Smooth muscle cell (in vitro differentiated cells): ENCODE measurements at regions not wholly inside any gene's neighbourhood (a gene's known extent, or its start where the extent isn't known, plus 50 kb on each side); places are given as distances from the start of the nearest gene placed in this dataset.

Experiments
- DNase-seq: peaks from one replicate; lab custom pipeline; 2025; ENCODE audit not compliant: unreplicated experiment; lab: John Stamatoyannopoulos, UW
- H2AFZ ChIP-seq: fragments of 200-600 bp; sonication (generic); 2 replicates; pipeline ENCODE4 v1.6.0; 2016; ENCODE audit warnings: antibody characterized with exemption, low read depth, mild to moderate bottlenecking
- H3F3A ChIP-seq: fragments of 200-600 bp; sonication (generic); 2 replicates; pipeline ENCODE4 v1.6.0; 2017; ENCODE audit warnings: antibody characterized with exemption, low read depth
- H3K27ac ChIP-seq: fragments of 200-600 bp; sonication (generic); 2 replicates; pipeline ENCODE4 v1.5.1; 2016; ENCODE audit warnings: low read depth, mild to moderate bottlenecking
- H3K27me3 ChIP-seq: fragments of 200-600 bp; sonication (generic); 2 replicates; pipeline ENCODE4 v1.6.1; 2016; ENCODE audit warnings: low read depth, mild to moderate bottlenecking
- H3K36me3 ChIP-seq: fragments of 200-600 bp; sonication (generic); 2 replicates; pipeline ENCODE4 v1.5.1; 2016; ENCODE audit warnings: low read depth
- H3K4me1 ChIP-seq: fragments of 200-600 bp; sonication (generic); 2 replicates; pipeline ENCODE4 v1.5.1; 2016; ENCODE audit warnings: low read depth
- H3K4me2 ChIP-seq: fragments of 200-600 bp; sonication (generic); 2 replicates; pipeline ENCODE4 v1.6.0; 2016; ENCODE audit warnings: mild to moderate bottlenecking
- H3K4me3 ChIP-seq: fragments of 200-600 bp; sonication (generic); 2 replicates; pipeline ENCODE4 v1.5.1; 2016; ENCODE audit warnings: mild to moderate bottlenecking
- H3K79me2 ChIP-seq: fragments of 200-600 bp; sonication (generic); 2 replicates; pipeline ENCODE4 v1.6.0; 2016; ENCODE audit warnings: low read depth, mild to moderate bottlenecking
- H3K9ac ChIP-seq: fragments of 200-600 bp; sonication (generic); 2 replicates; pipeline ENCODE4 v1.6.0; 2016; ENCODE audit warnings: low read depth
- H3K9me3 ChIP-seq: fragments of 200-600 bp; sonication (generic); replicated peaks from 2 replicates; pipeline ENCODE4 v1.5.1; 2016; ENCODE audit warnings: low read depth
- H4K20me1 ChIP-seq: fragments of 200-600 bp; sonication (generic); 2 replicates; pipeline ENCODE4 v1.6.0; 2016; ENCODE audit warnings: low read depth
- CTCF ChIP-seq: fragments of 200-600 bp; sonication (generic); IDR thresholded peaks from 2 replicates; pipeline ENCODE4 v1.5.1; 2017; ENCODE audit warnings: borderline replicate concordance, mild to moderate bottlenecking, antibody characterized with exemption; ENCODE audit not compliant: insufficient read depth, poor library complexity, severe bottlenecking
- WGBS: methylation state at CpG from one replicate; pipeline ENCODE4 v1.1.7; 2016; ENCODE audit warnings: low lambda C conversion rate; 5-methylcytosine and 5-hydroxymethylcytosine counted together

- H3K4me1 ChIP-seq, result no peaks in the 10 kb centered on the region
- no peak for TF ChIP-seq CTCF
- no peak overlapping the region for H3K4me2 ChIP-seq
- H3K4me3 ChIP-seq, result no peak overlapping the region
- no peaks in the 10 kb centered on the region for H3K36me3 ChIP-seq
- no peaks in the 10 kb centered on the region for H3K27me3 ChIP-seq
- no peaks in the 10 kb centered on the region for H3F3A ChIP-seq
- H3K27ac ChIP-seq, result no peak overlapping the region
- no peak overlapping the region for H3K9ac ChIP-seq
- H3K9me3 ChIP-seq, result no peaks in the 10 kb centered on the region
- no peak overlapping the region for H2AFZ ChIP-seq
- no peak for DNase-seq
- no peaks in the 10 kb centered on the region for H3K79me2 ChIP-seq
- 85% methylated on average over 2 of the region's 2 CpGs for WGBS
- no peaks in the 10 kb centered on the region for H4K20me1 ChIP-seq
These were observed 373.6 kb downstream of the NYAP2 start for GRCh38 chr2:225773148-225773547.

- WGBS, result 97% methylated on average over 2 of the region's 2 CpGs
These were observed 372.2 kb downstream of the NYAP2 start for GRCh38 chr2:225771701-225772100.

GRCh38 chr2:225768741-225769140, 369.2 kb downstream of the NYAP2 start:
- Histone ChIP-seq H3K4me1 (no peaks in the 10 kb centered on the region), H3K27ac (no peak overlapping the region), H3K36me3 (no peaks in the 10 kb centered on the region), H2AFZ (no peak overlapping the region), H3K9ac (no peak overlapping the region), H3K27me3 (no peaks in the 10 kb centered on the region), H3K9me3 (no peaks in the 10 kb centered on the region), H3K79me2 (no peaks in the 10 kb centered on the region), H3K4me2 (no peak overlapping the region), H3F3A (no peaks in the 10 kb centered on the region), H4K20me1 (no peaks in the 10 kb centered on the region), H3K4me3 (no peak overlapping the region)
- DNase-seq, result no peak
- no peak for TF ChIP-seq CTCF
- 91% methylated on average over 3 of the region's 3 CpGs for WGBS

More at GRCh38 chr2:225771701-225772100, 372.2 kb downstream of the NYAP2 start:
- H3K36me3 ChIP-seq, result no peaks in the 10 kb centered on the region
- H2AFZ ChIP-seq, result no peak overlapping the region
- no peak overlapping the region for H3K27ac ChIP-seq
- no peaks in the 10 kb centered on the region for H3K27me3 ChIP-seq
- DNase-seq, result no peak
- H3K4me1 ChIP-seq, result no peaks in the 10 kb centered on the region
- no peaks in the 10 kb centered on the region for H4K20me1 ChIP-seq
- TF ChIP-seq CTCF, result no peak
- no peak overlapping the region for H3K4me2 ChIP-seq
- no peaks in the 10 kb centered on the region for H3K79me2 ChIP-seq
- no peaks in the 10 kb centered on the region for H3F3A ChIP-seq
- no peak overlapping the region for H3K9ac ChIP-seq
- no peaks in the 10 kb centered on the region for H3K9me3 ChIP-seq
- no peak overlapping the region for H3K4me3 ChIP-seq

- Histone ChIP-seq H3K4me2 (no peak overlapping the region), H3K79me2 (no peaks in the 10 kb centered on the region), H3F3A (no peaks in the 10 kb centered on the region), H3K27me3 (no peaks in the 10 kb centered on the region), H2AFZ (no peak overlapping the region), H3K9me3 (no peaks in the 10 kb centered on the region), H3K4me3 (no peak overlapping the region), H3K9ac (no peak overlapping the region), H3K4me1 (no peaks in the 10 kb centered on the region), H4K20me1 (no peaks in the 10 kb centered on the region), H3K27ac (no peak overlapping the region), H3K36me3 (no peaks in the 10 kb centered on the region)
- TF ChIP-seq CTCF, result no peak
- no peak for DNase-seq
- WGBS, result 78% methylated on average over 5 of the region's 5 CpGs
These were observed 366.9 kb downstream of the NYAP2 start for GRCh38 chr2:225766431-225766830.
